ENCODE measurements at regions not wholly inside any gene's neighbourhood (a gene's known extent, or its start where the extent isn't known, plus 50 kb on each side); places are given as distances from the start of the nearest gene placed in this dataset.

DNA sequence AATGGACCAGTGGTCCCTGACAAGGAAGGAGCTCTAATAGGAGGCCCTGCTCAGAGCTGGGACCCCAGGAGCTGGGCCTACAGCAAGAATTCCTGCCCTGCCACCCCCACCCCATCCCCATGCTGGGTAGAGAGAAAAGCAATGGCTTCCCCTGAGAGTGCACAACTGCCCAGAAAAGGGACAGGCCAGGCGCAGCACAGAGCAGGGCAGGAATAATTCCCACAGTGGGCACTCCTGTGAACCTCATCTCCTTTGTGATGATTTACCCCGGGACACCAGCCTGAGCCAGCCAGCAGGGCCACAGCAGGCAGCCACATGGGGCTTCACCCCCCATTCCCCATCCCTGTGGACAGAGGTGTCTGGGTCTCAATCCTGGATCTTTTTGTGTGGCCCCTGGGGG lies 104.0 kb upstream of the IQSEC1 start:
- Histone ChIP-seq H3K36me3 (ENCODE audit: control insufficient read depth, insufficient read depth, low read length) (no peaks in the 10 kb centered on the region), H3K27ac (ENCODE audit: low read depth, low read length) (no peak overlapping the region), H3K4me1 (ENCODE audit: control insufficient read depth, insufficient read depth, low read length) (no peaks in the 10 kb centered on the region), H3K4me3 (ENCODE audit: low read length) (no peak overlapping the region), H3K9ac (ENCODE audit: extremely low read depth, low read length, poor library complexity, severe bottlenecking) (no peak overlapping the region), H3K27me3 (ENCODE audit: control insufficient read depth, insufficient read depth, low read length, poor library complexity, severe bottlenecking) (no peaks in the 10 kb centered on the region), H3K9me3 (ENCODE audit: control insufficient read depth, low read length) (peaks cover 12% of the 10 kb centered on the region)
- Mint-ChIP-seq H3K9me3 (peaks cover 27% of the 10 kb centered on the region), H3K36me3 (ENCODE audit: low read depth) (no peaks in the 10 kb centered on the region), H3K4me1 (no peaks in the 10 kb centered on the region), H3K4me3 (no peak overlapping the region), H3K27me3 (ENCODE audit: insufficient read depth) (no peaks in the 10 kb centered on the region), H3K27ac (no peak overlapping the region)
- TF ChIP-seq, protein P1, sequence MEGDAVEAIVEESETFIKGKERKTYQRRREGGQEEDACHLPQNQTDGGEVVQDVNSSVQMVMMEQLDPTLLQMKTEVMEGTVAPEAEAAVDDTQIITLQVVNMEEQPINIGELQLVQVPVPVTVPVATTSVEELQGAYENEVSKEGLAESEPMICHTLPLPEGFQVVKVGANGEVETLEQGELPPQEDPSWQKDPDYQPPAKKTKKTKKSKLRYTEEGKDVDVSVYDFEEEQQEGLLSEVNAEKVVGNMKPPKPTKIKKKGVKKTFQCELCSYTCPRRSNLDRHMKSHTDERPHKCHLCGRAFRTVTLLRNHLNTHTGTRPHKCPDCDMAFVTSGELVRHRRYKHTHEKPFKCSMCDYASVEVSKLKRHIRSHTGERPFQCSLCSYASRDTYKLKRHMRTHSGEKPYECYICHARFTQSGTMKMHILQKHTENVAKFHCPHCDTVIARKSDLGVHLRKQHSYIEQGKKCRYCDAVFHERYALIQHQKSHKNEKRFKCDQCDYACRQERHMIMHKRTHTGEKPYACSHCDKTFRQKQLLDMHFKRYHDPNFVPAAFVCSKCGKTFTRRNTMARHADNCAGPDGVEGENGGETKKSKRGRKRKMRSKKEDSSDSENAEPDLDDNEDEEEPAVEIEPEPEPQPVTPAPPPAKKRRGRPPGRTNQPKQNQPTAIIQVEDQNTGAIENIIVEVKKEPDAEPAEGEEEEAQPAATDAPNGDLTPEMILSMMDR (conservative IDR thresholded peaks at IDR 0.05), result no peak
- DNase-seq, result no peak
- 91 to 100% methylated on average over 2 of the region's 2 CpGs for WGBS, 2 experiments (ENCODE audit: insufficient coverage in 1 of 2, insufficient read length in 1 of 2)

DNA sequence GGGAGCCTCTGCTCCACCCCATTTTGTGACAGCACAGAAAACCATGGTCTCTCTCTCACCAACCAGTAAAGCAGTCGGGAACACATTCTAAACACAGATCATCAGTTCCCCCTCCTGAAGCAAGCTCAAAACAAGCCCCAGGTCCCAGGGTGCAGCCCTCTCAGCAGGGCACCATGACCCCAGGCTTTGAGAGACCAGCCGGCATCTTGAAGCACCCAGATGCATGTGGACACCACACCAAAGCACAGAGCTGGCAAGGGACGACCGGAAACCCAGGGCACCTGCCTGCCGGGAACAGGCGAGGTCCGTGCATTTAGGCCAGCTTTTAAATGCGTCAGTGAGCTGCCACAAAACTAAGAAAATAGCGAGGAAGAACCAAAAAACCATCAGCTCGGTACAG lies 103.2 kb upstream of the IQSEC1 start:
- Histone ChIP-seq H3K36me3 (ENCODE audit: control insufficient read depth, insufficient read depth, low read length) (no peaks in the 10 kb centered on the region), H3K27ac (ENCODE audit: low read depth, low read length) (no peak overlapping the region), H3K27me3 (ENCODE audit: control insufficient read depth, insufficient read depth, low read length, poor library complexity, severe bottlenecking) (no peaks in the 10 kb centered on the region), H3K9me3 (ENCODE audit: control insufficient read depth, low read length) (peaks cover 12% of the 10 kb centered on the region), H3K4me1 (ENCODE audit: control insufficient read depth, insufficient read depth, low read length) (no peaks in the 10 kb centered on the region), H3K4me3 (ENCODE audit: low read length) (no peak overlapping the region), H3K9ac (ENCODE audit: extremely low read depth, low read length, poor library complexity, severe bottlenecking) (no peak overlapping the region)
- Mint-ChIP-seq H3K4me1 (no peaks in the 10 kb centered on the region), H3K27ac (no peak overlapping the region), H3K9me3 (peaks cover 28% of the 10 kb centered on the region), H3K4me3 (no peak overlapping the region), H3K27me3 (ENCODE audit: insufficient read depth) (no peaks in the 10 kb centered on the region), H3K36me3 (ENCODE audit: low read depth) (no peaks in the 10 kb centered on the region)
- no peak for DNase-seq
- 96 to 100% methylated on average over 6 to 10 of the region's 10 CpGs for WGBS, 2 experiments (ENCODE audit: insufficient coverage in 1 of 2, insufficient read length in 1 of 2)
- TF ChIP-seq, protein P1 (conservative IDR thresholded peaks at IDR 0.05), result no peak

DNA sequence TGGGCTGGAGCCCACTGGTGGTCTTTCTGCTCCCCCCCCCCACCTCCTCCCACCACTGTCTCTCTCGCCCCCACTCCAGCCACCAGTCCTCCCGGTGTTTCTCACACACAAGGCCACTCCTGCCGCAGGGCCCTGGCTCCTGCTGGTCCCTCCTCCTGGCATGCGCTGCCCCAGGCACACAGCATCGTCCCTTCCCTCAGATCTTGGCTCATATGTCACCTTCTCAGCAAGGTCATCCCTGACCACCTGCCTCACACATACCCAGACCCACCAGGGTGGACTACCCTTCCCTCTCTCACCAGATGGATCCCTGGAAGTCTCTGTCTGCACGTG lies 101.5 kb upstream of the IQSEC1 start:
- Histone ChIP-seq H3K27ac (ENCODE audit: low read depth, low read length) (no peak overlapping the region), H3K9me3 (ENCODE audit: control insufficient read depth, low read length) (peaks cover 18% of the 10 kb centered on the region), H3K4me1 (ENCODE audit: control insufficient read depth, insufficient read depth, low read length) (no peaks in the 10 kb centered on the region), H3K4me3 (ENCODE audit: low read length) (no peak overlapping the region), H3K27me3 (ENCODE audit: control insufficient read depth, insufficient read depth, low read length, poor library complexity, severe bottlenecking) (no peaks in the 10 kb centered on the region), H3K36me3 (ENCODE audit: control insufficient read depth, insufficient read depth, low read length) (no peaks in the 10 kb centered on the region), H3K9ac (ENCODE audit: extremely low read depth, low read length, poor library complexity, severe bottlenecking) (no peak overlapping the region)
- no peak overlapping the region for H3K27ac Mint-ChIP-seq
- WGBS, 2 experiments (ENCODE audit: insufficient coverage in 1 of 2, insufficient read length in 1 of 2), result 80% methylated on average over 4 to 6 of the region's 6 CpGs
- TF ChIP-seq, protein P1 (conservative IDR thresholded peaks at IDR 0.05), result no peak
- H3K4me1 Mint-ChIP-seq, result no peaks in the 10 kb centered on the region
- H3K27me3 Mint-ChIP-seq (ENCODE audit: insufficient read depth), result no peaks in the 10 kb centered on the region
- no peaks in the 10 kb centered on the region for H3K36me3 Mint-ChIP-seq (ENCODE audit: low read depth)
- DNase-seq, result no peak
- H3K4me3 Mint-ChIP-seq, result no peak overlapping the region
- peaks cover 32% of the 10 kb centered on the region for H3K9me3 Mint-ChIP-seq

Data from endodermal cell (in vitro differentiated cells).